ENCODE measurements at regions not wholly inside any gene's neighbourhood (a gene's known extent, or its start where the extent isn't known, plus 50 kb on each side); places are given as distances from the start of the nearest gene placed in this dataset.

DNA sequence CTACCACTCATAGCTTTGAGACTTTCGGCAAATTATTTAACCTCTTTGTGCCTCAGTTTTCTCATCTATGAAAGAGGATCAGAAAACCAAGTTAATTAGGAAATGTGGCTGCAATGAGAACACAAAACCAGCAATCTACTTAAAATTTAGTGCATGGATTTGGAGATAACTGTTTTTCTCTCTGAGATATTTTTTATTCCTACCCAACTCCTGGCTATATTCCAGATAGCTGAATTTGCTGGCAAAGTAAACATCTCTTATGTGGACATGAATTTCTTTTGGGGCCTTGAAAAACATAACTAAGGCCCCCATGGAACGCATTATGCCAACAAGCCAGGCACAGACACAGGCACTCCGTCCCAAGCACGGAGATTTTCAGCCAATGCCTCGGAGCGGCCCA is 53.4 kb upstream of the FOXN3 start:
- TF ChIP-seq POLR2A (IDR thresholded peaks at IDR 0.05; ENCODE audit: extremely low read depth, insufficient read length) = no peak
- TF ChIP-seq, protein P1, sequence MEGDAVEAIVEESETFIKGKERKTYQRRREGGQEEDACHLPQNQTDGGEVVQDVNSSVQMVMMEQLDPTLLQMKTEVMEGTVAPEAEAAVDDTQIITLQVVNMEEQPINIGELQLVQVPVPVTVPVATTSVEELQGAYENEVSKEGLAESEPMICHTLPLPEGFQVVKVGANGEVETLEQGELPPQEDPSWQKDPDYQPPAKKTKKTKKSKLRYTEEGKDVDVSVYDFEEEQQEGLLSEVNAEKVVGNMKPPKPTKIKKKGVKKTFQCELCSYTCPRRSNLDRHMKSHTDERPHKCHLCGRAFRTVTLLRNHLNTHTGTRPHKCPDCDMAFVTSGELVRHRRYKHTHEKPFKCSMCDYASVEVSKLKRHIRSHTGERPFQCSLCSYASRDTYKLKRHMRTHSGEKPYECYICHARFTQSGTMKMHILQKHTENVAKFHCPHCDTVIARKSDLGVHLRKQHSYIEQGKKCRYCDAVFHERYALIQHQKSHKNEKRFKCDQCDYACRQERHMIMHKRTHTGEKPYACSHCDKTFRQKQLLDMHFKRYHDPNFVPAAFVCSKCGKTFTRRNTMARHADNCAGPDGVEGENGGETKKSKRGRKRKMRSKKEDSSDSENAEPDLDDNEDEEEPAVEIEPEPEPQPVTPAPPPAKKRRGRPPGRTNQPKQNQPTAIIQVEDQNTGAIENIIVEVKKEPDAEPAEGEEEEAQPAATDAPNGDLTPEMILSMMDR (IDR thresholded peaks at IDR 0.05; ENCODE audit: low read depth, low read length) = no peak
- TF ChIP-seq, protein P2, sequence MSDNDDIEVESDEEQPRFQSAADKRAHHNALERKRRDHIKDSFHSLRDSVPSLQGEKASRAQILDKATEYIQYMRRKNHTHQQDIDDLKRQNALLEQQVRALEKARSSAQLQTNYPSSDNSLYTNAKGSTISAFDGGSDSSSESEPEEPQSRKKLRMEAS (IDR thresholded peaks at IDR 0.05; ENCODE audit: low read depth, low read length) = no peak
- TF ChIP-seq MYC (IDR thresholded peaks at IDR 0.05; ENCODE audit: low read depth, low read length) = no peak

Data from NB4 (cell line).